Endothelial cell of umbilical vein (primary cell): ENCODE measurements at regions not wholly inside any gene's neighbourhood (a gene's known extent, or its start where the extent isn't known, plus 50 kb on each side); places are given as distances from the start of the nearest gene placed in this dataset.

Source experiments
- EZH2 ChIP-seq: IDR thresholded peaks from 2 replicates; pipeline ENCODE4 v1.6.1; 2012; ENCODE audit warnings: borderline replicate concordance, low read depth, mild to moderate bottlenecking, moderate library complexity, low read length, inconsistent platforms; ENCODE audit not compliant: severe bottlenecking
- GATA2 ChIP-seq: IDR thresholded peaks from 2 replicates; pipeline ENCODE4 v1.7.0; 2011; ENCODE audit warnings: low read depth, mild to moderate bottlenecking, moderate library complexity, mixed read lengths, low read length; ENCODE audit not compliant: insufficient read length, insufficient read depth
- JUN ChIP-seq: IDR thresholded peaks from 2 replicates; pipeline ENCODE4 v1.6.1; 2011; ENCODE audit warnings: borderline replicate concordance, low read depth; ENCODE audit not compliant: insufficient read length, insufficient read depth
- MAX ChIP-seq: IDR thresholded peaks from 2 replicates; pipeline ENCODE4 v1.6.1; 2011; ENCODE audit not compliant: insufficient read depth, insufficient read length
- MYC ChIP-seq: IDR thresholded peaks from one replicate; pipeline ENCODE4 v1.6.1; 2011; ENCODE audit warnings: mild to moderate bottlenecking, low read depth, low read length
- POLR2A ChIP-seq: IDR thresholded peaks from 2 replicates; pipeline ENCODE4 v1.6.1; 2012; ENCODE audit warnings: low read depth, mild to moderate bottlenecking, control low read depth, low read length
- POLR2AphosphoS5 ChIP-seq: IDR thresholded peaks from 2 replicates; pipeline ENCODE4 v1.6.1; 2012; ENCODE audit warnings: low read depth, mild to moderate bottlenecking, control low read depth, low read length, moderate library complexity; ENCODE audit not compliant: insufficient read depth
- TF ChIP-seq, protein P1 (sequence below), 2 donors: IDR thresholded peaks; 1 replicate in 1 of 2; 2 replicates in 1 of 2; pipeline ENCODE4 v1.5.1; 2011; ENCODE audit warnings: low read length in 2 of 2, mild to moderate bottlenecking in 2 of 2, moderate library complexity in 2 of 2, control low read depth in 1 of 2, inconsistent platforms in 1 of 2, low read depth in 1 of 2; ENCODE audit not compliant: insufficient read depth in 1 of 2; ENCODE audit errors: extremely low read depth in 1 of 2

DNA sequence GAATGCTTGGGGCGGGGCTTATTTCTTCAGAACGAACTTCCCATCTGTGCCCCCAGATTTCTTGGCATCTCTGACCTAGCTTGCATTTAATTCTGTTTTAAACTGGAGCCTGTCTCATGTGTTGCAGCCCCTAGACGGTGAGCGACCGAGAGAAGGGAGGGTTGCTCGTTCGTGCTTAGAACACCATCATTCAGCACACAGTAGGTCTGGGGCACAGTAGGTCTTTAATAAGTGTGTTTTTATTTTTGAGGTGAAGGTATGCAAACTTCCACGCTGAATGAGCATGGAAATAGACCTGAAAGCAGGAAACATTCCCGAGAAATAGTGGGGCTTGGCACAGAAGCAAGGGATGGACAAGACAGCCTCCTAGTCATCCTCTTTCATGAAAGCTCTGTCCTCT lies 57.0 kb upstream of the TAC4 start:
- no peak for TF ChIP-seq POLR2A
- no peak for TF ChIP-seq JUN
- no peak for TF ChIP-seq EZH2
- TF ChIP-seq, protein P1, sequence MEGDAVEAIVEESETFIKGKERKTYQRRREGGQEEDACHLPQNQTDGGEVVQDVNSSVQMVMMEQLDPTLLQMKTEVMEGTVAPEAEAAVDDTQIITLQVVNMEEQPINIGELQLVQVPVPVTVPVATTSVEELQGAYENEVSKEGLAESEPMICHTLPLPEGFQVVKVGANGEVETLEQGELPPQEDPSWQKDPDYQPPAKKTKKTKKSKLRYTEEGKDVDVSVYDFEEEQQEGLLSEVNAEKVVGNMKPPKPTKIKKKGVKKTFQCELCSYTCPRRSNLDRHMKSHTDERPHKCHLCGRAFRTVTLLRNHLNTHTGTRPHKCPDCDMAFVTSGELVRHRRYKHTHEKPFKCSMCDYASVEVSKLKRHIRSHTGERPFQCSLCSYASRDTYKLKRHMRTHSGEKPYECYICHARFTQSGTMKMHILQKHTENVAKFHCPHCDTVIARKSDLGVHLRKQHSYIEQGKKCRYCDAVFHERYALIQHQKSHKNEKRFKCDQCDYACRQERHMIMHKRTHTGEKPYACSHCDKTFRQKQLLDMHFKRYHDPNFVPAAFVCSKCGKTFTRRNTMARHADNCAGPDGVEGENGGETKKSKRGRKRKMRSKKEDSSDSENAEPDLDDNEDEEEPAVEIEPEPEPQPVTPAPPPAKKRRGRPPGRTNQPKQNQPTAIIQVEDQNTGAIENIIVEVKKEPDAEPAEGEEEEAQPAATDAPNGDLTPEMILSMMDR (IDR thresholded peaks at IDR 0.05; ENCODE audit: extremely low read depth in 1 of 2, insufficient read depth in 1 of 2, low read depth in 1 of 2, low read length in 2 of 2), result no peak
- TF ChIP-seq POLR2AphosphoS5, result no peak
- no peak for TF ChIP-seq MYC
- no peak for TF ChIP-seq GATA2
- no peak for TF ChIP-seq MAX
